A549 (cell line): ENCODE measurements at regions not wholly inside any gene's neighbourhood (a gene's known extent, or its start where the extent isn't known, plus 50 kb on each side); places are given as distances from the start of the nearest gene placed in this dataset.

Source experiments
- CBX8 ChIP-seq: fragments of 200-600 bp; sonication (generic); IDR thresholded peaks from 2 replicates; pipeline ENCODE4 v1.6.1; 2016
- MAX ChIP-seq: IDR thresholded peaks from 2 replicates; pipeline ENCODE4 v1.6.1; 2012
- POLR2A ChIP-seq: IDR thresholded peaks from 2 replicates; pipeline ENCODE4 v1.6.1; 2012; ENCODE audit warnings: mild to moderate bottlenecking, low read length
- RFX5 ChIP-seq: fragments of 450-650 bp; IDR thresholded peaks from 2 replicates; pipeline ENCODE4 v1.7.1; 2014; ENCODE audit warnings: antibody characterized with exemption, mild to moderate bottlenecking, moderate library complexity
- USF2 ChIP-seq: fragments of 450-650 bp; IDR thresholded peaks from 2 replicates; pipeline ENCODE4 v1.6.1; 2014; ENCODE audit warnings: antibody characterized with exemption
- TF ChIP-seq, protein P1 (sequence below): fragments of >200 bp; sonication (Bioruptor Twin); formaldehyde crosslinking; IDR thresholded peaks from 3 replicates; pipeline ENCODE4 v1.5.1; 2016

DNA sequence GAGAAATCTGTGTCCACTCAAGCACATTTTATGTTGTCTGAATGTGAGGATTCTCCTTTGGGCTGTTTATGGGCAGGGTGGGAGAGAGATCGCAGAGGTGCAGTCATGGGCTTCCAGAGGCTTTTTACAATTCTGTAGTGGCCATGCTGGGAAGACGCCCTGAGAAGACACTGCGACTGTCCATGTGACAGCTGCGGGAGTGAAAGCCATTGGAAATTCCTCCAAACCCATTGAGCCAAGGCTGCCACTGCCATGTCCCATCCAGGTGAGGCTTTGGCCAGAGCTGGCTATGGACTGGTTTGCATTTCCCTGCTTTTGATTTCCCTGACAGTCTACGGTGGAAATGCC lies 216.9 kb upstream of the ECI2 start:
- TF ChIP-seq, protein P1, sequence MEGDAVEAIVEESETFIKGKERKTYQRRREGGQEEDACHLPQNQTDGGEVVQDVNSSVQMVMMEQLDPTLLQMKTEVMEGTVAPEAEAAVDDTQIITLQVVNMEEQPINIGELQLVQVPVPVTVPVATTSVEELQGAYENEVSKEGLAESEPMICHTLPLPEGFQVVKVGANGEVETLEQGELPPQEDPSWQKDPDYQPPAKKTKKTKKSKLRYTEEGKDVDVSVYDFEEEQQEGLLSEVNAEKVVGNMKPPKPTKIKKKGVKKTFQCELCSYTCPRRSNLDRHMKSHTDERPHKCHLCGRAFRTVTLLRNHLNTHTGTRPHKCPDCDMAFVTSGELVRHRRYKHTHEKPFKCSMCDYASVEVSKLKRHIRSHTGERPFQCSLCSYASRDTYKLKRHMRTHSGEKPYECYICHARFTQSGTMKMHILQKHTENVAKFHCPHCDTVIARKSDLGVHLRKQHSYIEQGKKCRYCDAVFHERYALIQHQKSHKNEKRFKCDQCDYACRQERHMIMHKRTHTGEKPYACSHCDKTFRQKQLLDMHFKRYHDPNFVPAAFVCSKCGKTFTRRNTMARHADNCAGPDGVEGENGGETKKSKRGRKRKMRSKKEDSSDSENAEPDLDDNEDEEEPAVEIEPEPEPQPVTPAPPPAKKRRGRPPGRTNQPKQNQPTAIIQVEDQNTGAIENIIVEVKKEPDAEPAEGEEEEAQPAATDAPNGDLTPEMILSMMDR = no peak
- peak; percentile 1; the same call in 1 of the 2 replicates for TF ChIP-seq MAX
- no peak for TF ChIP-seq USF2
- TF ChIP-seq CBX8 = no peak
- no peak for TF ChIP-seq POLR2A
- TF ChIP-seq RFX5 = no peak
